B cell (primary cell): ENCODE measurements at regions not wholly inside any gene's neighbourhood (a gene's known extent, or its start where the extent isn't known, plus 50 kb on each side); places are given as distances from the start of the nearest gene placed in this dataset.

Experiments used
- ATAC-seq: fragments of 200-7000 bp; cut with Tn5 transposase; one replicate; pipeline ENCODE4 v1.10.0; 2021; ENCODE audit warnings: low read depth, mild to moderate bottlenecking, moderate number of reproducible peaks, moderate library complexity
- CTCF ChIA-PET: fragments of 350-600 bp; sonication (Branson Sonifier 250); formaldehyde crosslinking; loops from one replicate; lab custom pipeline; 2021; ENCODE audit warnings: antibody characterized with exemption, inconsistent platforms; lab: Charles Lee
- POLR2A ChIA-PET: fragments of 350-600 bp; sonication (Branson Sonifier 250); formaldehyde crosslinking; loops from one replicate; lab custom pipeline; 2021; ENCODE audit warnings: antibody characterized with exemption; lab: Charles Lee
- DNase-seq: peaks from one replicate; pipeline ENCODE4 v3.0.0; 2013
- H2AFZ ChIP-seq: 2 replicates; pipeline ENCODE4 v1.6.1; 2012; ENCODE audit warnings: mild to moderate bottlenecking, low read depth, low read length; ENCODE audit not compliant: insufficient read depth, poor library complexity, severe bottlenecking
- H3K27ac ChIP-seq, 2 donors: 1 replicate in 1 of 2; 2 replicates in 1 of 2; pipeline ENCODE4 v1.5.1; 2012 to 2013; ENCODE audit warnings: low read length in 2 of 2, mild to moderate bottlenecking in 2 of 2, moderate library complexity in 1 of 2
- H3K27me3 ChIP-seq, 4 experiments: fragments of 200-600 bp in 1 of 4; sonication (generic) in 1 of 4; replicated peaks in 1 of 4; 1 replicate in 2 of 4; 2 replicates in 2 of 4; pipeline versions ENCODE4 v1.6.1 to v1.7.0; 2013 to 2016; ENCODE audit warnings: low read length in 3 of 4, mild to moderate bottlenecking in 2 of 4, mixed read lengths in 1 of 4, moderate library complexity in 1 of 4; ENCODE audit not compliant: insufficient read depth in 4 of 4, control insufficient read depth in 3 of 4; ENCODE audit errors: control extremely low read depth in 1 of 4
- H3K36me3 ChIP-seq, 2 experiments: replicated peaks in 1 of 2; 1 replicate in 1 of 2; 2 replicates in 1 of 2; pipeline versions ENCODE4 v1.6.1 to v1.7.1; 2013; ENCODE audit warnings: low read length in 1 of 2; ENCODE audit not compliant: insufficient read depth in 2 of 2, control insufficient read depth in 1 of 2; ENCODE audit errors: control extremely low read depth in 1 of 2, extremely low read depth in 1 of 2
- H3K4me1 ChIP-seq, 2 donors: fragments of 200-600 bp in 1 of 2; sonication (generic) in 1 of 2; 1 replicate in 1 of 2; 2 replicates in 1 of 2; pipeline versions ENCODE4 v1.5.1 to v1.6.1; 2013 to 2017; ENCODE audit warnings: low read length in 2 of 2; ENCODE audit not compliant: control insufficient read depth in 2 of 2, insufficient read depth in 2 of 2
- H3K4me2 ChIP-seq: replicated peaks from 2 replicates; pipeline ENCODE3; 2012; ENCODE audit warnings: mild to moderate bottlenecking, low read depth, low read length; ENCODE audit not compliant: poor library complexity, severe bottlenecking
- H3K4me3 ChIP-seq, 5 experiments: fragments of 200-600 bp in 1 of 5; sonication (generic) in 1 of 5; 1 replicate in 3 of 5; 2 replicates in 2 of 5; pipeline versions ENCODE4 v1.5.1 to v1.7.0; 2011 to 2016; ENCODE audit warnings: low read length in 4 of 5, mild to moderate bottlenecking in 4 of 5, low read depth in 2 of 5, control low read depth in 1 of 5, moderate library complexity in 1 of 5; ENCODE audit not compliant: insufficient read depth in 1 of 5; ENCODE audit errors: control extremely low read depth in 1 of 5, extremely low read depth in 1 of 5
- H3K79me2 ChIP-seq: fragments of 200-600 bp; sonication (generic); one replicate; pipeline ENCODE4 v1.6.0; 2016; ENCODE audit warnings: low read length; ENCODE audit not compliant: control insufficient read depth, insufficient read depth
- H3K9ac ChIP-seq: fragments of 200-600 bp; sonication (generic); 2 replicates; pipeline ENCODE4 v1.6.1; 2017; ENCODE audit warnings: mild to moderate bottlenecking, low read length, moderate library complexity
- H3K9me3 ChIP-seq, 3 donors: one replicate each; pipeline versions ENCODE4 v1.6.1 to v1.7.1; 2013; ENCODE audit warnings: low read length in 2 of 3; ENCODE audit not compliant: control insufficient read depth in 2 of 3, insufficient read depth in 1 of 3; ENCODE audit errors: control extremely low read depth in 1 of 3
- H4K20me1 ChIP-seq: 2 replicates; pipeline ENCODE4 v1.6.0; 2012; ENCODE audit warnings: mild to moderate bottlenecking, low read length; ENCODE audit not compliant: insufficient read depth, control insufficient read depth, poor library complexity, severe bottlenecking
- H3K27ac Mint-ChIP-seq: one replicate; pipeline ENCODE4 v1.8.0; 2021; ENCODE audit warnings: mixed read lengths
- H3K27me3 Mint-ChIP-seq: one replicate; pipeline ENCODE4 v1.8.0; 2021; ENCODE audit warnings: mixed read lengths
- H3K4me1 Mint-ChIP-seq: one replicate; pipeline ENCODE4 v1.8.0; 2021; ENCODE audit warnings: mixed read lengths
- H3K4me3 Mint-ChIP-seq: one replicate; pipeline ENCODE4 v1.8.0; 2021; ENCODE audit warnings: mixed read lengths
- H3K9me3 Mint-ChIP-seq: one replicate; pipeline ENCODE4 v1.8.0; 2022; ENCODE audit warnings: mixed read lengths; ENCODE audit not compliant: insufficient read depth
- CTCF ChIP-seq: fragments of 200-600 bp; IDR thresholded peaks from one replicate; pipeline ENCODE4 v1.8.0; 2022; ENCODE audit warnings: antibody characterized with exemption, mild to moderate bottlenecking
- EZH2 ChIP-seq: IDR thresholded peaks from 2 replicates; pipeline ENCODE4 v1.6.1; 2012; ENCODE audit warnings: borderline replicate concordance, low read depth, mild to moderate bottlenecking, moderate library complexity, low read length; ENCODE audit not compliant: insufficient read depth, poor library complexity, severe bottlenecking
- WGBS: methylation state at CpG from one replicate; pipeline ENCODE4 v1.1.5; 2013; ENCODE audit warnings: missing lambda C conversion rate; ENCODE audit not compliant: insufficient coverage; 5-methylcytosine and 5-hydroxymethylcytosine counted together
- intact Hi-C: fragments of 100-400 bp; cut with micrococcal nuclease; formaldehyde crosslinking; loops from one replicate; pipeline ENCODE4 v1.10.0; 2022

DNA sequence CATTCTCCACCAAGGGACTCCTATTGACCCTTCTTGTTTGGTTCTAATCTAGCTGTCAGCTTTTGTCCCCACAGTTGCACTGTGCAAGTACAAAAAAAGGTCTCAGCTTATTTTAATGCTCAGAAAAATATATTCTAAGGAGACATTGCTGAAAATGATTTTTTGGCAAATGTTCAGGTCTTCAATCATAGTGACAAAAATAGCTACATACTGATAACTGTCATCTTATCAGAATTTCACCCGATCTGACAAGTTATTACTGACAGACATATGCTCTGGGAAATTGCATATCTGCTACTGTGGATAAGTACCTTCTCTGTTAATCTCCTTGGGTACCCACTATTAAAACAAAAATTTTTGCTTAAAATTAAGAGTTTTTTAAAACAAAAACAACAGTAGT, 263.6 kb downstream of the FLRT2 start:
- Histone ChIP-seq H3K27me3 (no peaks in the 10 kb centered on the region), H4K20me1 (no peaks in the 10 kb centered on the region), H3K4me2 (no peak overlapping the region), H3K9ac (no peak overlapping the region), H3K4me1 (no peaks in the 10 kb centered on the region), H3K27ac (no peak overlapping the region), H3K36me3 (no peaks in the 10 kb centered on the region), H2AFZ (no peak overlapping the region), H3K79me2 (no peaks in the 10 kb centered on the region), H3K9me3 (no peaks in the 10 kb centered on the region), H3K4me3 (no peak overlapping the region)
- H3K27me3 Mint-ChIP-seq = no peaks in the 10 kb centered on the region
- H3K4me3 Mint-ChIP-seq = no peak overlapping the region
- no peaks in the 10 kb centered on the region for H3K4me1 Mint-ChIP-seq
- POLR2A ChIA-PET = no interaction called here
- CTCF ChIA-PET = no interaction called here
- intact Hi-C loops = no loop called here
- ATAC-seq (no peak), DNase-seq (no peak)
- no peaks in the 10 kb centered on the region for H3K9me3 Mint-ChIP-seq
- WGBS = no CpG with 5 or more reads among the region's 1 CpG
- H3K27ac Mint-ChIP-seq = no peak overlapping the region
- TF ChIP-seq CTCF = no peak
- no peak for TF ChIP-seq EZH2

DNA sequence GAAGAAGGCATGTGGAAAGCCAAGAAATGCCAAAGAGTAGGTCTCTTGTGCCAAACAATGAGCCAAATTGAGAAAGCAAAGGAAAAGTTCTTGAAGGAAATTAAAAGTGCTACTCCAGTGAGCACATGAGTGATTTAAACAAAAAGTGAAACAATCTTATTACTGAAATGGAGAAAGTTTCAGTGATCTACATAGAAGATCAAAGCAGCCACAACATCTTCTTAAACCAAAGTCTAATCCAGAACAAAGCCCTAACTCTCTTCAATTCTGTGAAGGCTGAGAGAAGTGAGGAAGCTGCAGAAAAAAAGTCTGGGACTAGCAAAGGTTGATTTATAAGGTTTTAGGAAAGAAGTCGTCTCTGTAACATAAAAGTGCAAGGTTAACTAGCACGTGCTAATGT, 259.6 kb downstream of the FLRT2 start:
- no peak for TF ChIP-seq EZH2
- TF ChIP-seq CTCF = no peak
- ATAC-seq (no peak), DNase-seq (no peak)
- intact Hi-C loops = no loop called here
- WGBS = 50% methylated on average over 1 of the region's 2 CpGs
- Histone ChIP-seq H3K27me3 (no peaks in the 10 kb centered on the region), H3K4me1 (no peaks in the 10 kb centered on the region), H3K4me3 (no peak overlapping the region), H2AFZ (no peak overlapping the region), H3K4me2 (no peak overlapping the region), H3K9me3 (no peaks in the 10 kb centered on the region), H3K79me2 (no peaks in the 10 kb centered on the region), H3K27ac (no peak overlapping the region), H3K9ac (no peak overlapping the region), H4K20me1 (no peaks in the 10 kb centered on the region), H3K36me3 (no peaks in the 10 kb centered on the region)
- ChIA-PET POLR2A (no interaction called here), CTCF (no interaction called here)
- Mint-ChIP-seq H3K4me1 (no peaks in the 10 kb centered on the region), H3K27ac (no peak overlapping the region), H3K4me3 (no peak overlapping the region), H3K27me3 (no peaks in the 10 kb centered on the region), H3K9me3 (no peaks in the 10 kb centered on the region)
